ENCODE measurements at regions not wholly inside any gene's neighbourhood (a gene's known extent, or its start where the extent isn't known, plus 50 kb on each side); places are given as distances from the start of the nearest gene placed in this dataset.

GRCh38 chr10:36163827-36164226, 521.7 kb upstream of the FZD8 start:
- no peak for TF ChIP-seq CTCF (IDR thresholded peaks at IDR 0.05)
- no peak for TF ChIP-seq POLR2AphosphoS5 (IDR thresholded peaks at IDR 0.05)
- no peak for TF ChIP-seq POLR2A (IDR thresholded peaks at IDR 0.05)
- no peak for TF ChIP-seq EP300 (IDR thresholded peaks at IDR 0.05)

Measured in upper lobe of left lung (tissue), 4 donors.